Ascending aorta (tissue), 2 donors: ENCODE measurements at regions not wholly inside any gene's neighbourhood (a gene's known extent, or its start where the extent isn't known, plus 50 kb on each side); places are given as distances from the start of the nearest gene placed in this dataset.

ENCODE experiments used
- DNase-seq, 2 donors: peaks; one replicate each; pipeline ENCODE4 v3.0.0-alpha.2; 2019; ENCODE audit warnings: low spot score in 2 of 2
- H3K27ac ChIP-seq, 2 donors: fragments of 200-600 bp; sonication (generic); one replicate each; pipeline ENCODE4 v1.5.1; 2016 to 2017; ENCODE audit warnings: mild to moderate bottlenecking in 1 of 2
- H3K27me3 ChIP-seq: fragments of 200-600 bp; sonication (generic); one replicate; pipeline ENCODE4 v1.5.1; 2017
- H3K36me3 ChIP-seq, 2 donors: fragments of 200-600 bp; sonication (generic); one replicate each; pipeline ENCODE4 v1.5.1; 2016
- H3K4me1 ChIP-seq, 2 donors: fragments of 200-600 bp; sonication (generic); one replicate each; pipeline ENCODE4 v1.5.1; 2016 to 2017; ENCODE audit warnings: mild to moderate bottlenecking in 1 of 2
- H3K4me3 ChIP-seq, 2 donors: fragments of 200-600 bp; sonication (generic); one replicate each; pipeline ENCODE4 v1.5.1; 2016 to 2017; ENCODE audit warnings: mild to moderate bottlenecking in 1 of 2
- H3K9me3 ChIP-seq, 2 donors: fragments of 200-600 bp; sonication (generic); one replicate each; pipeline ENCODE4 v1.5.1; 2016
- CTCF ChIP-seq, 3 experiments: fragments of 200-600 bp in 2 of 3; fragments of 450-650 bp in 1 of 3; sonication (generic) in 2 of 3; IDR thresholded peaks; one replicate each; pipeline ENCODE4 v1.5.1; 2016 to 2019; ENCODE audit warnings: antibody characterized with exemption in 3 of 3, mild to moderate bottlenecking in 1 of 3, moderate library complexity in 1 of 3
- intact Hi-C: fragments of 100-400 bp; cut with DNase I; formaldehyde crosslinking; loops from one replicate; pipeline ENCODE4 v1.15.1; 2023

DNA sequence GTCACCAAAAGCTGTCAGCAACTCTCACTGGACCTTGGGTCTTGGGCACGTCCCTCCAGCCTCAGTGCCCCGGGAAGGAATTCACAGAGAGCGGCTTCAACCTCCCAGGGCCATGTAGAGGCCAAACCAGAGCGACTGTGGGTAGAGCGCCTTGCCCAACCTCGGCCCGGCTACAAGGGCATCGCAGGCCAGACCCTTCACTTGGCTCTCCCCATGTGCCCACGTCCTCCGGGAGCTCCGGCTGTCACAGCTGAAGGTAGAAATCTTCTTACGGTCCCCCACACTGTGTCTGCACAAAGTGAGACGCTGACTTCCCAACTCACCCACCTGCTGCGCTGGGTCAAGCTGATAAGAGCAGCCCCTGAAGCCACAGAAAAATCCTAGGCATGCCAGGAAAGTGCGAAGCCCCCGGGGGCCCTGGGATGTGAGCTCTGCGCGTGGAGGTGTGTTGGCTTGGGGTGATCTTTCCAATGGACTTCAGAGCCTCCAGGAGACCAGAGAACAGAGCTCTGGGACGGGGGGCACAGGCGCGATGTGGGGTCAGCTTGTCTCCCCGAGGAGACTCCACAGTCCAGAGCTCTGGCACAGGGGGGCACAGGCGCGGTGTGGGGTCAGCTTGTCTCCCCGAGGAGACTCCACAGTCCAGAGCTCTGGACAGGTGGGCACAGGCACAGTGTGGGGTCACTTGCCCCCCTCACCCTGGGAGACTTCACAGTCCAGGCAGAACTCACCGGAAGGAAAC lies 105.5 kb downstream of the RTP5 start:
- Histone ChIP-seq H3K4me1 (no peaks in the 10 kb centered on the region), H3K27me3 (no peaks in the 10 kb centered on the region), H3K9me3 (no peaks in the 10 kb centered on the region), H3K4me3 (no peak overlapping the region), H3K27ac (no peak overlapping the region), H3K36me3 (no peaks in the 10 kb centered on the region)
- intact Hi-C loops, result no loop called here
- TF ChIP-seq CTCF (IDR thresholded peaks at IDR 0.05), result no peak
- no peak for DNase-seq

- TF ChIP-seq CTCF (IDR thresholded peaks at IDR 0.05), result no peak
- DNase-seq, result no peak
- intact Hi-C loops, result no loop called here
- no peaks in the 10 kb centered on the region for H3K27me3 ChIP-seq
- no peaks in the 10 kb centered on the region for H3K4me1 ChIP-seq
- no peaks in the 10 kb centered on the region for H3K36me3 ChIP-seq
- H3K27ac ChIP-seq, result no peak overlapping the region
- no peak overlapping the region for H3K4me3 ChIP-seq
- H3K9me3 ChIP-seq, result no peaks in the 10 kb centered on the region
Observed at GRCh38 chr2:241975593-241976284, 106.2 kb downstream of the RTP5 start.

DNA sequence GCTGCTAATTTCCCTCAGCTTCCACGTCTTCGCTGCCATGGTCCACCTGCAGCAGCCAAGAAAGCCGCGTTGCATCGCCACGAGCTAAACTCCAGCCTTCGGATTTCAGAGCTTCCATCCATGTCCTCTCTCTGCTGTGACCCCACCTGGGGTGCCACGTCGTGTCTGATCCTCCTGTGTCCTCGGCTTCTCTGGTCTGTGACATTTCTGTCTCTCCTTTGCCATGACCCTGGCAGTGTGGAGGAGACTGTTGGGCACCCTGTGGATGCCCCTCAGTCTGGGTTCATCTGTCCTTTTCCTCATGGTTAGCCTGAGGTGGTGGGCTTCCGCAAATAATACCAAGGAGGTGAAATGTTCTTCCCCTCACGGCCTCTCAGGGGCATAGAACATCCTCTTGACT lies 106.8 kb downstream of the RTP5 start:
- intact Hi-C loops, result no loop called here
- no peak for DNase-seq
- Histone ChIP-seq H3K4me3 (no peak overlapping the region), H3K27me3 (no peaks in the 10 kb centered on the region), H3K9me3 (no peaks in the 10 kb centered on the region), H3K36me3 (no peaks in the 10 kb centered on the region), H3K27ac (no peak overlapping the region), H3K4me1 (no peaks in the 10 kb centered on the region)
- TF ChIP-seq CTCF (IDR thresholded peaks at IDR 0.05), result no peak

- Histone ChIP-seq H3K4me3 (no peak overlapping the region), H3K36me3 (no peaks in the 10 kb centered on the region), H3K9me3 (no peaks in the 10 kb centered on the region), H3K4me1 (no peaks in the 10 kb centered on the region), H3K27me3 (no peaks in the 10 kb centered on the region), H3K27ac (no peak overlapping the region)
- intact Hi-C loops, result no loop called here
- DNase-seq, result no peak
- no peak for TF ChIP-seq CTCF (IDR thresholded peaks at IDR 0.05)
Observed at GRCh38 chr2:241977557-241978300, 108.2 kb downstream of the RTP5 start.

DNA sequence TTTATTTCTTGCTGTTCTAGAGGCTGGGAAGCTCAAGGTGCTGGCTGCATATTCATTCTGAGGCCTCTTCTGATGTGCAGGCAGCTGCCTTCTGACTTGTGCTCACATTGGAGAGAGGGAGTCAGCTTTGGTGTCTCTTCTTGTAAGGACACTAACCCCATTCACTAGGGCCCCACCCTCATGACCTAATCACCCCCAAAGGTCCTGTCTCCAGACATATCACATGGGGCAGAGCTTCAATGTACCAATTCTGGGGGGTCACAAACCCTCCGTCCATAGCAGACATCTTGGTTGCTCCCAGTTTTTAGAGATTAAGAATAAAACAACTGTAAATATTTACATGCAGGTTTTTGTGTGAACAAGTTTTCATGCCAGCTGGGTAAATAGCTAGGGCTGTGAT lies 109.1 kb downstream of the RTP5 start:
- DNase-seq, result no peak
- Histone ChIP-seq H3K9me3 (no peaks in the 10 kb centered on the region), H3K27me3 (no peaks in the 10 kb centered on the region), H3K36me3 (no peaks in the 10 kb centered on the region), H3K4me1 (no peaks in the 10 kb centered on the region), H3K27ac (no peak overlapping the region), H3K4me3 (no peak overlapping the region)
- intact Hi-C loops, result no loop called here
- TF ChIP-seq CTCF (IDR thresholded peaks at IDR 0.05), result no peak
